GM18502 (cell line): ENCODE measurements at regions not wholly inside any gene's neighbourhood (a gene's known extent, or its start where the extent isn't known, plus 50 kb on each side); places are given as distances from the start of the nearest gene placed in this dataset.
A peak's percentile ranks its signal among the peaks of the same experiment; 100 is the strongest.
"Not testable (repeated sequence)": the region's sequence is repeated elsewhere in the genome, so short reads cannot be mapped to it uniquely, and the experiment has no call there.

Experiments
- ATAC-seq: cut with Tn5 transposase; IDR thresholded peaks from one replicate; pipeline ENCODE4 v1.9.1; 2021; ENCODE audit warnings: mild to moderate bottlenecking; ENCODE audit not compliant: unreplicated experiment, poor library complexity

DNA sequence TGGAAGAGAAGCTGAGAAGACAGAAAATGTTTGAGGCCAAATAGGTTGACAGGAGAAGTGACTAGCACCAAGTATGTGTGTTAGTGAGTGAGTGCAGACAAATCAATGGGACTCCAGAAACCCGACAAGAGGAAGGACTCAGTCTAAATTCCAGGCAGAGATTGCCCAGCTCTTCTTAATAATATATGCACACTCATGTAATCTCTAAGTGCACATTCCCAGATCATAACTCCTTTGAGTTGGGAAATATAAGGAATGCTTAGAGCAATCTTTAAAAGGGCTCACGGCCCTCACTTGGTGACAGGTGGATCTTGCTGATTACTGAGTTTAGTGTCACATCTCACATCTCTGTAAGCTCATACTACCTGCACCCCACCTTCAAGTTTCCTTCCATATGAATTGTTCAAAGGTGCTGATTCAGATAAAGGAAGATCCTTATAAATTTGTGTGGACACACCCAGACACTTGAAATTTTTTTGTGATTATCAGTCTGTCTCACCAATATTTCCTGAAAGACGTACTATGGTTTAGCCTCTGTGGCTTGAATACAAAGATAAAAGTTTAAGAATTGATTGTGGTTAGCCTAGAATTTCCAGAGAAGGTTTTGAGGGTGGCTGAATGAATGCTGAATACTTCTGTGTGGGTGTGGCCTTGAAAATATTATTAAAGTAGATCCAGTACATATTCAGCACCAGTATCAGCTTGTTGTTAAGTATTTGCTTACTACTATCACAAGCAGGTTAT lies 205.1 kb upstream of the UGT8 start:
- ATAC-seq, result no peak

DNA sequence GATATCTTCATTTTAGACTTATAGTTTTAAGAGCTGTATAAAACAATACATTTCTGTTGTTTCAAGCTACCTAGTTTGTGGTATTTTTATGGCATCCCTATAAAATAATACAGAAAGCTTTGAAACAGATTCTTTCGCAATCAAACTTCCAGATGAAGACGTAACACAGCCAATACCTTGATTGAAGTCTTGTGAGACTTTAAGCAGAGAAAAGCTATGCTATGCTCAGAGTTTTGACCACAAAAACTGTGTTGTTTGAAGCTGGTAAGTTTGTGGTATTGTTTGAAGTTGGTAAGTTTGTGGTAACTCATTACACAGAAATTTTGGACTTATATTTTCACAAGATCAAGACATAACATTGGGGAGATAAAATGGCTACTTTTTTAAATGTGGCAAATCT lies 201.8 kb upstream of the UGT8 start:
- no peak for ATAC-seq

DNA sequence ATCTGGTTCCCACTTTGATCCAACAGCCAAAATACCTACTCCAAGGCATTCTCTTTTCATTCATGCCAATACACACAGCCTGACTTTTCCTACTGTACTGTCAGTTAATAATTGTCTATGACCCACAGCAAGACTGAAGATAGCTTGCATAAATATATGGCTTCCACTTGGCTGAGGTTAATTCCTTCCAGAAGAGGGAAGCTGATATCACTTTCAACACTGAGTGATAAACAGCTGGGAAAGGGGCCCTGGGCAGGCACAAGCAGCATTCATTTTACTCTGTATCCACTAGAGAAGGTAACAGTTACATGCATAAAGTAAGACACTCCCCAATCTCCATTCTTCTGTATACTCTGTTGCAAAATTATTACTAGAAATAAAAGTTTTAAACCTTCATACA lies 200.2 kb upstream of the UGT8 start:
- no peak for ATAC-seq

DNA sequence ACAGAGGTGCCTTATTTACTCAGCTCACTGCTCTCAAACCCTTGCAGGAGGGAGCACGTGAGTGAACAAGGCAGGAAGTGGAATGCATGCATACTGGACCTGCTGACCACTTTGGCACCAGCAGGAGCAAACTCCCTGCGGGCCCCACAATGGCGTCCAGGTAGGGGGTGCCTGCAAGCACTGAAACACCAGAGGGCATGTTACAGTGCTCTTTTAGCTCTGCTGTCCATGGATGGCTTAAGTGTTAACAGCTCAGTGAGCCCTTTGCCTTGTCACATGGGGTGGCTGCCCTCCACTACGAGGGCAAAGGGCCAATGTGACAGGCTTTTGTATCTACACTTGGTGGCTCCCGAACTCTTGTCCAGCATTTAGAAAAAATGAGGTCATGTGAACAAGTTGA lies 199.5 kb upstream of the UGT8 start:
- no peak for ATAC-seq

DNA sequence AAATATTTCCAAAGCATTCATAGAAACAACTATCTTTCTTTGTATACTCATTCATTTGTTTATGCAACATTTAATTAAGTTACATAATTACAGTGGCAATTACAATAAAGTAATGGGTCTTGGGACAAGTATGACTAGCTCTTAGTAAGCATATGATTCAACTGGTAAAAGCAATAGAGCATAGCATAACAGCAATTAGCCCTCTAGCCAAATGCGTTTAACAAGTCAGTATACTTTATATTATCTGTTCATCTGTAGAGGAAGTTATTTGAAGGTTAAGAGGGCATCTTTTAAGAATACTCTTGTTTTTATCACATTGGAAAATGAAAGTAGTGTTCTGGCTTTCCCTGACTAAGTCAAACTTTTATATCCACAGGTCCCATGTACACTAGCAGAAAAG lies 198.1 kb upstream of the UGT8 start:
- no peak for ATAC-seq

DNA sequence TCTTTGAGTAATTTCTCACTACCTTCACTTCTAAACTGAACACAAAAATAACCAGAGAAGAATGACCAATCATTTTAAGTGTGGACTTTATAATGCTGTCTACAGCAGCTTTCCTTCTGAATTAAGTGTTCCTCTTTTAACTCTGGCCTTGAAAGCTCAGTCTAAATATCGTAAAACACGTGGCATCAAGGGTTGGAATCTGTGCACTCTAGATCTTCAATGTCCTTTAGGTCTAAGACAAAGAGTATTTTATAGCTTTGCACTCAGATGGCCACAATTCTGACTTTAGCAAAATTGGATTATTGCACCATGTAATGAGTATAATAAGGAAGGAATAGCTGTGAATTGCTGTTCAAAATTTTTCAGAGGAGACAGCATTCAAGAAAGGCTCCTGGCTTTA lies 197.1 kb upstream of the UGT8 start:
- no peak for ATAC-seq

DNA sequence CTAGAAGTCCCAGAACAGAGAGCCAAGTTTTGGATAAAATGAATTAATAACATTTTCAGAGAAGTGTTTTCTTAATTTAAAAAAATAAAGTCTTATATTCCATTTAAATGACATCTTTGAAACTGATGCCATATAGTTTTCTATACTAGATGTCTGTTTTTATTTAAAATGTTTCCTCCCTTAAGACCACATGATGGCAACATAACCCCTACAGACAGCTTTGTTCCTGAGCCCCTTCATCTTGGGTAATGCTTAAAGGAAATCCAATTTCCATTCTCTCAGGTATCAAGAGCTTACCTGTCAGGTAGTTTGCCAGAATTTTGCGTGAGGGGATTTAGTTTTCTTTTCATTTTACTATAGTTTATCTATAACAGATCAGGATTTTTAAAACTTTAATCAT lies 181.4 kb upstream of the UGT8 start:
- no peak for ATAC-seq

DNA sequence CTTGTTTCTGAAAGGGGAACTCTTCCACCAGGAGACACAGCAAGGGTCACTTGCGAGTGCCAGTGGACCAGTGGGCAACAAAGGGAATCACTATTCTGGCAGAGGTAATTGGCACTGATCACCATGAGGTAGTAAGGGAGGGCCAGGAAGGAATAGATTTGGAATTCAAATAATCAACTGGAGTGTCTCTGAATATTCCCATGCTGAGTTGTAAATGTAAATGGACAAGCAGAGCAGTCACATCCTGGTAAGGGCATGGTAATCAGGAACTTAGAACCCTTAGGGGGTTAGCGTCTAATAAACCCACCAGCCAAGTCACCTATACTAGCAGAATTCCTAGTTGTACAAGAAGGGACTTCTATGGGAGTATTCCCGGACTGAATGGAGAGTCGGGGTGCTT lies 178.5 kb upstream of the UGT8 start:
- ATAC-seq, result no peak

DNA sequence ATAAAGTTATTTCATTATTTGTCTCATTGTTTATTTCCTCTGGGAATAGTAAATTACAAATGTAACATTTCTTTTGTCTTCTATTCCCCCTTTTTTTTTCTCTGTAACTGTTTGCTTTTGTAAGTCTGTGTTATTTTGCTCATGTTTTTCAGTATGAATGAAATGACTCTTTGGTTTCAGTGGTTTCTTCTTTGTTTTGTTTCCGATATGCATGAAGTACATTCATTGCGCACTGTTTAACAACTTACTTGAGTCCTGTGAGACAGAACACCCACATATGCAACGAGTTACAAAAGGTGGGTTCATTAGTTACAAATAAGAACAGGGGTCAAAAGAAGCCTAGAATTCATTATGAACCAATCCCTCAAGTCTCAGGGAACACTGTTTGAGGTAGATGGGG lies 175.0 kb upstream of the UGT8 start:
- ATAC-seq, result peak; percentile 99

DNA sequence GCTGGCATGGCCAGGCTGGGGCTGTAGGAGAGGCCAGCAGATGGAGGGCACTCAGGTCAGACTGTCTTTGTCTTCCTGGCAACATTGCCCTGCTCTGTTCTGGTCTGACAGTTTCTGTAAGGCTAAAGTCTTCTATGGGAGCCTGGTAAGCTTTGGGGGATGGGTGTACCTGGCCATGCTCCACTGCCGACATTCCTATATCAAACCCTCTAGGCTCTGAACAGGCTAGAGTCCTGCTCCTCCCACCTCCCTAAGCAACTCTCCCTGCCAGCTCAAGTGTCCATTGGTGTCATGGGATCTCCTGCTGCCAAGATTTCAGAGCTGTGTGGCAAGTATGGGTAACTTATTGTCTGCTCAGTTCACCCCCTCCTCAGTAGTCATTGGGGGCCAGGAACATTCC lies 163.5 kb upstream of the UGT8 start:
- no peak for ATAC-seq

DNA sequence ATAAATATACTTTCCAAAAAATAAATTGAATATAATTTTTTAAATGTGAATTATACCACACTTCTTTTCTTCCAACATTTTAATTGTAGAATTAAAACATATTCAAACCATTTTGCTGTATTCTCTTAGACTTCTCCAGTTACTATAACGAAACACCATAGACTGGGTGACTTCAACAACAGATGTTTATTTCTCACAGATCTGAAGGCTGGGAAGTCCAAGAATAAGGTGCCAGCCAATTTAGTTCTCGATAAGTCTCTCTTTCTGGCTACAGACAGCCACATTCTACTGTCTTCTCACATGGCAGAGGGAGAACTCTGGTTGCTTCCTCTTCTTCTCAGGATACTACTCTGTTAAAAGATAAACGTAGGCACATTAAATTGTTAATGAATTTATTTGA lies 155.8 kb upstream of the UGT8 start:
- no peak for ATAC-seq

DNA sequence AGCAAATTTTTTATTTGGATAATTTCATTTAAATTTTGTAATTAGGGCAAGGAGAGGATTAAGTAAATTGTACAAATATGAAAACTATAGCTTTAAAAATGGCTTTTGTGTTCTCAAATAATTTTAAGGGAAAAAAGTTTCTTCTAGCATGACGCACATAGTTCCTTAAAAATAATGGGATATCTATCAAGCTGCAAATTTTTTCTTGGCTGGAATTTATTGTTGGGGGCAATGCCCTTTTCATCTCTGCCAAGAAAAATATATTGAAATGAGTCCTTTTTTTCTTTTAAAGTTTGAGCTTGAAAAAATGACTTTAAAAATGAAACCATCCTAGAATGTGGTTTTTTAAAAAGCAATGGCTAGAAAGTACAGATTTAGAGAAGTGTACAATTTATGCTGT lies 154.4 kb upstream of the UGT8 start:
- no peak for ATAC-seq

DNA sequence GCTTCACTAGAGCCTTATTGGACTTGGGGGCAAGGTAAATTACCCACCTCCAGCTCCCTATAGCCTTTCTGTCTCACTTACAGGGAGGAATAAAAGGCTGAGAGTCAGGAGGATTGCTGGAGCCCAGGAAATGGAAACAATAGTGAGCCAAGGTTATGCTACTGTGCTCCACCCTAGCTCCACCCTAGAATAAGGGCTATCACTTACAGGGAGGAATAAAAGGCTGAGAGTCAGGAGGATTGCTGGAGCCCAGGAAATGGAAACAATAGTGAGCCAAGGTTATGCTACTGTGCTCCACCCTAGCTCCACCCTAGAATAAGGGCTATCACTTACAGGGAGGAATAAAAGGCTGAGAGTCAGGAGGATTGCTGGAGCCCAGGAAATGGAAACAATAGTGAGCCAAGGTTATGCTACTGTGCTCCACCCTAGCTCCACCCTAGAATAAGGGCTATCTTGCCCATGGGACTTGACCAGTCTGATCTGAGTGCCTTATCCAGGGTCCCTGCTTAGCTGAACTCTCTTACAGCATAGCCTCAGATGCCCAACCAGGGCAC lies 150.6 kb upstream of the UGT8 start:
- ATAC-seq, result not testable (repeated sequence)

DNA sequence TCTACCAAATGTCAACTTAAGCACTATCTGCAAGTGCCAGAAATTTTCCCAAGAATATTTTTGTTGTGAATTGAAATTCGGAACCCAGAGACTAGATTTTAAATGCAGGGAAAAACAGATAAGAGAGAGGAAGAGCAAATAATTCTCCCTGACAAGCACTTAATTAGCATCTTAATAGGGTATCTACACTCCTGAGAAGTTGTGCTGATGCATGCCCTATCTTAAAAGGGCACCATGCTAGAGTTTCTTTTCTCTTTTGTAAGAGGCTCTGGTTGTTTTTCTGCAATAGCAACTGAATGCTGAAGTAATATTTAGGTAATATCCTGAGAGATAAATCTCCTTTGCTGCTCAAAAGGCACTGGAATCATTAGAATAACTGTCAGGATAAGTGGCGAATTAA lies 139.9 kb upstream of the UGT8 start:
- ATAC-seq, result no peak

DNA sequence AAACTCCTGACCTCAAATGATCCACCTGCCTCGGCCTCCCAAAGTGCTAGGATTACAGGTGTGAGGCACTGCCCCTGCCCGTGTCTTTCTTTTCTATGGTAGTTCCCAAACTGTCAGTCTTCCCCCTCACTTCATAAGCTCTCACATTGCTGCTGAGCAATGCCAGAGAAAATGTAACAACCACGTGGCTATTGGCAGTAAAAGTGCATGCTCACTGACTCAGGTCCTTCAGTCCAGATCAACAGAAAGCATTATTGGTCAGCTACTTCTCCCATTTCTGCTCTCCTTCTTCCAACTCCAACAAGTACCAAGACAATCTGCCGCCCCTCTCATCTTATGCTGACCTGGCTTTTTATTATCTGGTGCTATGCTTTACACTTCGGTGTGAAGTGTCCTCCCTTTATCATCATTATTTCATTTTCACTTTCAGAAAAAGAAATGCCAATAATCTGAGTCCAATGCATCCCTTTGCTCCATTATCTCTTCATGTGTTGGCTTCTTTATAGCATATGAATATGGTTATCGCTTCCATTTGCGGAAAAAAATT lies 133.8 kb upstream of the UGT8 start:
- no peak for ATAC-seq

DNA sequence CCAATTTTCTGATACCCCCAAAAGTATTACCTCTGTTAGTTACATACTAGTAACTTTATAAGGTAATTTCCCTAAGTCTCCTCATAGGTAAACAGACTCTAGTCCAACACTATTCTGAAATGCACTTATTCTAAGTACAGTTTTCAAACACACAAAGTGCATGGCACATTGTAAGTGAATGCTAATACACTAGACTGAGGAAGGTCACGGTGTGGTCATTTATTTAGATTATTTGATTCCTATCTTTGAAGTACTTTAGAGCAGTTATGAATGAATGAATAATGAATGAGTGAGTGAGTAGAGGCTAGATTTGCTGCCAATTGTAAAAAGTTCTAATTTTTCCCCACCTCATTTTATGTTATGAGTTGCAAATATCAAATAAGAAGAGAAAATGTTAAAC lies 132.8 kb upstream of the UGT8 start:
- ATAC-seq, result no peak

DNA sequence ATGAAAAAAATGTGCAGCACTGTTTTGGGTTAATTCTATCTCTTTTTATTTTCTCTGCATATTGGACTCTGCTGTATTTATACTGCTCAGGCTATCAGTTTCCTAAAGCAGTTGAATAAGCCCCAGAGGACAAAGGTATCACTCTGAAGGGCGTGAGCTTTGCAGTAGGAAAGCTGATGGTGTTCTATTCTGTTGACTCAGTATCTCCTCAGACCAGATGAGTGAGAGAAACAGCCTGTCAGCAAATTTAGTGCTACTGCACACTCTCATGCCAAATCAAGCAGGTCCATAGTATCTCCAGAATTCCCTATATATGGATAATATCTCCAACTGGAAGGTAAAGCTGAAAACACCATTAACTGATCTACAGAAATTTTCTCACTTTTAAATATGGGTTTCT lies 132.3 kb upstream of the UGT8 start:
- no peak for ATAC-seq

DNA sequence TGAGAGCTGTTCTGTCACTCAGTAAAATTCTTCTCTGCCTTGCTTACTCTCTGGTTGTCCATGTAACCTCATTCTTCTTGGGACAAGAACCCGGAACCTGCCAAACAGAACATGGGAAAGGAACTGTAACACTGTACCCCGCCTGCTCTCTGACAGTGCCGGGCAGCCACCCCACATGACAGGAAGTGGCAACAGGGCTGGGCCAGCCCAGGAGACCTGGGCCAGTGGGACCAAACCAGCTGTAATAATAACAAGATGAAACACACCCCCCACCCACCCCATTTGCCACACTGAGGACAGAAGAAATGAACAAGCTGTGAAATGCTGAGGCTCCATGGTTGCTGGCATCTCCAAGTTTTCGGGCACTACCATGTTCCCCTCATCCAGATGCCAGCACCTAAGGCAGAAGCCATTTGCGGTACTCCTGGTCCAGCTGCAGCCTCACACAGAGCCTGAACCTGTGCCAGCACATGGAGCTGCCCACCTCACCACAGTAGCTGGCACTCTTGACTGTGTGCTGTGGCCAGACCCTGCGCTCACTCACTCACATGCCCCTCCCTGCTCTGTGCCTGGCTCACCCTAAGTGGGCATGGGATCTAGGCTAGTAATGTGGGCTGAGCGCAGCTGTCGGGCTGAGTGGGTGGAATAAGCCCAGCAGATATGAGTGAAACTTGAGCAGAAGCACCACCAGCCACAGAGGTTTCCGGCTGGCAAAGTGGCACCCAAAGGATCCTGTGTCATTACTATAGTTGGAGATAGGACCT lies 126.2 kb upstream of the UGT8 start:
- ATAC-seq, result no peak

DNA sequence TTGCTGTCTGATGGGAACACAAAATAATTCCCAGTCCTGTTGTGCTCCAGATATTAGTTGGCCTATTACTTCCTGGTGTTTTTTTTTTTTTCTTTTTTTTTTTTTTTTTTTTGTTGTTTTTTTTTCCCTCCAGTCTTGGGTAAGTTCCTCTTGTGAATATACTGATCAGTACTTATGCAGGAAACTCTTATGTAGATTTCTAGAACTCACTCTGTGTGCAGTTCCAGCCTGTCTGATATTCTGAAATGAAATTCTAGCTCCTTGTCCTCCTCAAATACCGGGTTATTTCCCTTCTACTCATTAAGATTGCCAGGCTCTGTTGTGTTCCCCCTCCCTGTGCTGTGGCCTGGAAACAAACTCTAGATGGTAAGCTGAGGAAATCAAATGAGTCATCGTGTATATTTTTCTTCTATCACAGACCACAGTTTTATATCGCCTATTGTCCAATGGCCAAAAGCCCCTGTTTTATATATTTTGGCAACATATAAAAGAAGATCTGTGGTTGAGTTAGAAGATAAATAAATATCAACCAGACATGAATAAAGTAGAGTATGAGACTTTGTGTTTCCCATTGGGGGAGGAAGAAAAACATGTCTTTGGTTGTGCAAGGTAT lies 124.3 kb upstream of the UGT8 start:
- ATAC-seq, result no peak

DNA sequence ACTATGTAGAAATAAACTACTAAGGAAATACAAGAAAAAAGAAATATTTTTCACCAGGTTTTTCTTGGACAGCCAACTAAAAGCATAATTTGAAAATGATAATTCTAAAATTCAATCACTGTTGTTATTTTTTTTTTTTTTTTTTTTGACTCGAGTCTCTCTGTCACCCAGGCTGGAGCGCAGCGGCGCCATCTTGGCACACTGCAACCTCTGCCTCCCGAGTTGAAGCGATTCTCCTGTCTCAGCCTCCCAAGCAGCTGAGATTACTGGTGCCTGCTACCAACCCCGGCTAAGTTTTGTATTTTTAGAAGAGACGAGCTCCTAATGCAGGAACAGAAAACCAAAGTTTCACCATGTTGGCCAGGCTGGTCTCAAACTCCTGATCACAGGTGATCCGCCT lies 122.3 kb upstream of the UGT8 start:
- ATAC-seq, result no peak

DNA sequence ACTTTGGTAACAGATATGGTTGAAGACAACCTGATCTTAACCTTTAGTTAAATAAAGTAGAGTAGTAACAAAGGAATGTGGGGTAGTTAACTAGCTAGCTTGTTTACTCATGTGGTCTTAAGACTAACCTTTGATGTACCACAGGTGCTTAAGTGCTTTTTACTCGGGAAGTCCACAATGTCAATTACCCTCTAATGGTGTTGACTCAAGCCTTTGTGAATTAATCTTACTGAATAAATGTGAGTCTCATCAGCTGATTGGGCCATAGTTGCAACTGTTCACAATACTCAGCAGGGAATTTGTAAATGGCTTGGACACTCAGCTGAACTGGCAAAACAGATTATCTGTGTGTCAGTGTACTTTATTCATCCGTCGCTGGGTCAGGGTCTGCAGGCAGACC lies 119.0 kb upstream of the UGT8 start:
- ATAC-seq, result no peak
